Tibial artery (tissue), 4 donors: ENCODE measurements at regions not wholly inside any gene's neighbourhood (a gene's known extent, or its start where the extent isn't known, plus 50 kb on each side); places are given as distances from the start of the nearest gene placed in this dataset.
"Not testable (repeated sequence)": the region's sequence is repeated elsewhere in the genome, so short reads cannot be mapped to it uniquely, and the experiment has no call there.

ENCODE experiments used
- DNase-seq, 2 donors: peaks; one replicate each; pipeline ENCODE4 v3.0.0-alpha.2; 2019
- H3K27ac ChIP-seq, 2 donors: fragments of 200-600 bp; sonication (generic) in 1 of 2; 1 replicate in 1 of 2; 2 replicates in 1 of 2; pipeline ENCODE4 v1.5.1; 2018 to 2019; ENCODE audit warnings: mild to moderate bottlenecking in 1 of 2
- H3K27me3 ChIP-seq, 2 donors: fragments of 200-600 bp; sonication (generic) in 1 of 2; one replicate each; pipeline versions ENCODE4 v1.5.1 to v1.6.0; 2016 to 2019
- H3K36me3 ChIP-seq, 3 donors: fragments of 200-600 bp; sonication (generic) in 2 of 3; one replicate each; pipeline ENCODE4 v1.5.1; 2016 to 2019; ENCODE audit warnings: mild to moderate bottlenecking in 2 of 3
- H3K4me1 ChIP-seq, 4 donors: fragments of 200-600 bp; sonication (generic) in 2 of 4; 1 replicate in 3 of 4; 2 replicates in 1 of 4; pipeline ENCODE4 v1.5.1; 2016 to 2019
- H3K4me3 ChIP-seq, 2 donors: fragments of 200-600 bp; sonication (generic) in 1 of 2; 1 replicate in 1 of 2; 2 replicates in 1 of 2; pipeline ENCODE4 v1.5.1; 2018 to 2019; ENCODE audit warnings: mild to moderate bottlenecking in 2 of 2
- H3K9me3 ChIP-seq, 3 donors: fragments of 200-600 bp; sonication (generic) in 1 of 3; one replicate each; pipeline ENCODE4 v1.5.1; 2016 to 2019
- CTCF ChIP-seq, 2 experiments: fragments of 200-600 bp in 1 of 2; fragments of 450-650 bp in 1 of 2; IDR thresholded peaks; one replicate each; pipeline ENCODE4 v1.5.1; 2017 to 2019; ENCODE audit warnings: antibody characterized with exemption in 2 of 2, mild to moderate bottlenecking in 1 of 2, moderate library complexity in 1 of 2
- intact Hi-C: fragments of 100-400 bp; cut with DNase I; formaldehyde crosslinking; loops from one replicate; pipeline ENCODE4 v1.15.0; 2023; ENCODE audit warnings: low total_unique reads

DNA sequence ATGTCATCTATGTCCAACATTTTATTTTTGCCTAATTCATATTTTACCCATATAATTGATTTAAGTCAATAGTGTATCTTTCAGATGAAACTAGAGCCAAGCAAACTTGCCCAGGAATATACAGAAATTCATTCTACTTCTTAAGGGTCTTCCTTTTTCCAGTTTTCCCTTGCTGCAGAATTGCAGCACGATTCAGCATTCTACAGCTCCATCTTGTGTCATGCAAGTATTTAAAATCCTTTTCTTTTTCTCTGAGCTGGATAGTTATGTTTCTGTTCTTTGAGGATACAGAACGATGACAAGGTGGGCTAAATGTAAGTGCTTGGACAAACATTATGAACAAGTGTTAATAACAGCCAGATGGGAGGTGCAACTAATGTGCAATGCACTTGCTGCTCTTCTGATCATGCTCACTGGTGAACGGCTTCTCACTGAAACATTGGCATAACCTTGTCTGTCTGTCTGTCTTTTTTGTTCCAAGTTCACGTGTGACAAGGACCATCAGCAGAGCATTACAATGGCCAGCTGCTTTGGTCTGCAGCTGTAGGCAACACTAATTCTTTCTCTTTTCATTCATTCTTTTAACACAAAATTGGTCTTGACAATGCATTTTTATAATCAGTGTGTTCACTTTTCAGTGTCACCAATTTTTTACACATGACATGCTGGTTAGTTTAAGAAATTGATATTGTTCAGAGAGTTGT, 1821.7 kb downstream of the ARAP2 start:
- no peak overlapping the region for H3K4me3 ChIP-seq
- H3K27me3 ChIP-seq: no peaks in the 10 kb centered on the region
- intact Hi-C loops: no loop called here
- no peaks in the 10 kb centered on the region for H3K4me1 ChIP-seq
- no peaks in the 10 kb centered on the region for H3K36me3 ChIP-seq
- H3K9me3 ChIP-seq: no peaks in the 10 kb centered on the region
- H3K27ac ChIP-seq: no peak overlapping the region
- TF ChIP-seq CTCF (IDR thresholded peaks at IDR 0.05): no peak
- no peak for DNase-seq

DNA sequence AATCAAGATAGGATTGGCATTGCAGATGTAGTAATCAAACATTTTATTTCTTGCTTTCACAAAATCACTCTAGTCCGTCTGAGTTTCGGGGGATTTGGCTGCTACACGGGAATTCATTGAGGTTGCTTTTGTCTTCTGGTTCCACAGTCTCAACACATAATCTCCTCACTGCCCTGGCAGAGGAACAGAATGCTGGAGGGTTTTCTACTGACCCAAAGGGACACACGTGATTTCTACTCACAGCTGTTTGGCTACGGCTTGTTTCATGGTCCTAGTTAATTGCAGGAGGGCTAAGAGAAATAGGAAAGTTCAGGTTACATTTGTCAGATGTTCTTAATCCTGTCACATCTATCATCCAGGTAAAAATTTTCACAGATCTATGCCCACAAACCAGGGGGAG, 1811.6 kb downstream of the ARAP2 start:
- no peak for DNase-seq
- H3K4me1 ChIP-seq: no peaks in the 10 kb centered on the region
- no peaks in the 10 kb centered on the region for H3K36me3 ChIP-seq
- no peak overlapping the region for H3K27ac ChIP-seq
- no peaks in the 10 kb centered on the region for H3K27me3 ChIP-seq
- TF ChIP-seq CTCF (IDR thresholded peaks at IDR 0.05): no peak
- no peak overlapping the region for H3K4me3 ChIP-seq
- no peaks in the 10 kb centered on the region for H3K9me3 ChIP-seq
- intact Hi-C loops: no loop called here

- H3K4me3 ChIP-seq, intact Hi-C loops, DNase-seq, H3K27me3 ChIP-seq, H3K36me3 ChIP-seq, H3K4me1 ChIP-seq, H3K9me3 ChIP-seq, H3K27ac ChIP-seq: not testable (repeated sequence)
Measured at GRCh38 chr4:34434377-34434776, 1809.9 kb downstream of the ARAP2 start.

GRCh38 chr4:34464196-34464595, 1780.1 kb downstream of the ARAP2 start:
- Histone ChIP-seq H3K4me3 (no peak overlapping the region), H3K27ac (no peak overlapping the region), H3K4me1 (no peaks in the 10 kb centered on the region), H3K36me3 (no peaks in the 10 kb centered on the region), H3K9me3 (no peaks in the 10 kb centered on the region), H3K27me3 (no peaks in the 10 kb centered on the region)
- no peak for TF ChIP-seq CTCF (IDR thresholded peaks at IDR 0.05)
- intact Hi-C loops: no loop called here
- no peak for DNase-seq

DNA sequence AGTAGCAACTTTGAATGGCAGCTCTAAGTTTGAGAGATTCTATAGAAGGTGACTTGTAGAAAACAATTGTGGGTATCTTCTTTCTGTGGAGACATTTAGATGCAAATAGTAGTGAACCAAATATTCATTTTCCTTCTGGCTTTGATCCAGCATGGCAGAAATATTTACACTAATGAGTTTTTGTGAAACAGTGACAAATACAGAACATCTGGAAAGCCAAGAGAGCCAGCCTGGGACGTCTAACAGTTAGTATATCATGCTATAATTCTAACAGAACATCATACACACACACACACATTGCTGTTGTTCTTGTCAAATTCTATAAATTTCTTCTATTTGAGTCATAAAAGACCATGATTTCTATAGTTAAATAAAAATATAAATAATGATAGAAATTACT, 1777.9 kb downstream of the ARAP2 start:
- no peak for DNase-seq
- H3K4me3 ChIP-seq: no peak overlapping the region
- intact Hi-C loops: no loop called here
- H3K27me3 ChIP-seq: no peaks in the 10 kb centered on the region
- no peak for TF ChIP-seq CTCF (IDR thresholded peaks at IDR 0.05)
- H3K9me3 ChIP-seq: no peaks in the 10 kb centered on the region
- no peaks in the 10 kb centered on the region for H3K4me1 ChIP-seq
- no peaks in the 10 kb centered on the region for H3K36me3 ChIP-seq
- no peak overlapping the region for H3K27ac ChIP-seq

DNA sequence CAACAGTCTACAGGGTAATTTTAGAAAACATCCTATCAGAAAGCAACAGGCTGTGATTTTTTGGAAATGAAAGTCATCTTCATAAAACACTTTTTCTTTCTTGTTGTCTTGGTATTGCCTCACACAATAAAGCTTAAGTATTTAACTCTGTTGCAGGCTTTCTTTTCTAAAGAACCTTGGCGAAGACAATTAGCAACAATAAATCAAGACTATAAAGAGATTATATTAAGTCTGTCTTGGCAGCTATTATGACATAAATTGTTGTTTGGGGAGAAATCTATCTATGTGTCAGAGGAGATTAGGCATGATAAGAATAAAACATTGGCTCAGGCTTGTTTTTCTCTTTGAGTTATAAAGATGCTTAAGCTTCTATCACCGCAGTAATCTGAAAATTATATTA, 1774.8 kb downstream of the ARAP2 start:
- Histone ChIP-seq H3K27me3 (no peaks in the 10 kb centered on the region), H3K4me3 (no peak overlapping the region), H3K36me3 (no peaks in the 10 kb centered on the region), H3K9me3 (no peaks in the 10 kb centered on the region), H3K4me1 (no peaks in the 10 kb centered on the region), H3K27ac (no peak overlapping the region)
- no peak for DNase-seq
- TF ChIP-seq CTCF (IDR thresholded peaks at IDR 0.05): no peak
- intact Hi-C loops: no loop called here
